Neural cell (in vitro differentiated cells): ENCODE measurements at regions not wholly inside any gene's neighbourhood (a gene's known extent, or its start where the extent isn't known, plus 50 kb on each side); places are given as distances from the start of the nearest gene placed in this dataset.

Experiments
- H2AFZ ChIP-seq: fragments of 200-600, 300-800 bp; sonication (generic), shearing (Covaris generic); 2 replicates; pipeline ENCODE4 v1.6.0; 2014; ENCODE audit warnings: low read depth, mild to moderate bottlenecking, antibody characterized with exemption, low read length, moderate library complexity
- H3F3A ChIP-seq: fragments of 200-600 bp; shearing (Covaris generic); 2 replicates; pipeline ENCODE4 v1.6.1; 2016; ENCODE audit warnings: mild to moderate bottlenecking, moderate library complexity, mixed read lengths, antibody characterized with exemption, low read length; ENCODE audit not compliant: insufficient read depth, poor library complexity, severe bottlenecking
- H3K27ac ChIP-seq: fragments of 200-600, 300-800 bp; sonication (generic), shearing (Covaris generic); 2 replicates; pipeline ENCODE4 v1.5.1; 2014; ENCODE audit warnings: mild to moderate bottlenecking, low read length, moderate library complexity
- H3K27me3 ChIP-seq: fragments of 300-800, 200-600 bp; sonication (generic), shearing (Covaris generic); 2 replicates; pipeline ENCODE4 v1.6.0; 2014; ENCODE audit warnings: mild to moderate bottlenecking, low read depth, low read length, moderate library complexity; ENCODE audit not compliant: insufficient read depth
- H3K36me3 ChIP-seq: fragments of 300-800, 200-600 bp; sonication (generic), shearing (Covaris generic); 2 replicates; pipeline ENCODE4 v1.5.1; 2014; ENCODE audit warnings: mild to moderate bottlenecking, antibody characterized with exemption, low read length, moderate library complexity; ENCODE audit not compliant: insufficient read depth
- H3K4me2 ChIP-seq: fragments of 300-800, 200-600 bp; sonication (generic), shearing (Covaris generic); 2 replicates; pipeline ENCODE4 v1.6.0; 2014; ENCODE audit warnings: mild to moderate bottlenecking, low read length
- H3K4me3 ChIP-seq: fragments of 300-800, 200-600 bp; sonication (generic), shearing (Covaris generic); 2 replicates; pipeline ENCODE4 v1.5.1; 2014; ENCODE audit warnings: mild to moderate bottlenecking, low read length, moderate library complexity
- H3K79me2 ChIP-seq: fragments of 200-600 bp; shearing (Covaris generic); replicated peaks from 2 replicates; pipeline ENCODE4 v1.6.0; 2014; ENCODE audit warnings: mild to moderate bottlenecking, low read length, moderate library complexity; ENCODE audit not compliant: insufficient read depth
- H3K9ac ChIP-seq: fragments of 300-800, 200-600 bp; sonication (generic), shearing (Covaris generic); 2 replicates; pipeline ENCODE4 v1.6.1; 2016; ENCODE audit warnings: mild to moderate bottlenecking, low read length, mixed read lengths
- H3K9me2 ChIP-seq: fragments of 200-600 bp; shearing (Covaris generic); 2 replicates; pipeline ENCODE4 v1.6.1; 2016; ENCODE audit warnings: mild to moderate bottlenecking, low read length, mixed read lengths; ENCODE audit not compliant: insufficient read depth
- H3K9me3 ChIP-seq: fragments of 200-600, 300-800 bp; sonication (generic), shearing (Covaris generic); 2 replicates; pipeline ENCODE4 v1.6.1; 2016; ENCODE audit warnings: mild to moderate bottlenecking, mixed run types, low read length, moderate library complexity, mixed read lengths
- H4K20me1 ChIP-seq: fragments of 200-600 bp; shearing (Covaris generic); 2 replicates; pipeline ENCODE4 v1.6.1; 2016; ENCODE audit warnings: mild to moderate bottlenecking, mixed run types; ENCODE audit not compliant: insufficient read depth
- CTCF ChIP-seq: fragments of 450-650 bp; IDR thresholded peaks from 2 replicates; pipeline ENCODE4 v1.5.1; 2014; ENCODE audit warnings: antibody characterized with exemption, mild to moderate bottlenecking, moderate library complexity; ENCODE audit not compliant: poor library complexity, severe bottlenecking
- EP300 ChIP-seq: fragments of 450-650 bp; conservative IDR thresholded peaks from 2 replicates; pipeline ENCODE4 v1.6.1; 2014; ENCODE audit warnings: antibody characterized with exemption, mild to moderate bottlenecking, moderate library complexity; ENCODE audit not compliant: poor library complexity, severe bottlenecking
- EZH2 ChIP-seq: fragments of 200-600, 300-800 bp; shearing (Covaris generic), sonication (generic); IDR thresholded peaks from 2 replicates; pipeline ENCODE4 v1.6.1; 2014; ENCODE audit warnings: antibody characterized with exemption, low read length, borderline replicate concordance, mild to moderate bottlenecking; ENCODE audit not compliant: insufficient read depth, poor library complexity, severe bottlenecking
- MXI1 ChIP-seq: fragments of 450-650 bp; conservative IDR thresholded peaks from 2 replicates; pipeline ENCODE4 v1.6.1; 2014; ENCODE audit warnings: antibody characterized with exemption, mild to moderate bottlenecking; ENCODE audit not compliant: poor library complexity, severe bottlenecking
- POLR2AphosphoS5 ChIP-seq: IDR thresholded peaks from 2 replicates; pipeline ENCODE4 v1.6.1; 2012
- RAD21 ChIP-seq: fragments of 450-650 bp; conservative IDR thresholded peaks from 2 replicates; pipeline ENCODE4 v1.6.1; 2014; ENCODE audit warnings: antibody characterized with exemption, mild to moderate bottlenecking, moderate library complexity
- REST ChIP-seq: IDR thresholded peaks from 2 replicates; pipeline ENCODE4 v1.6.1; 2012; ENCODE audit warnings: borderline replicate concordance
- SMC3 ChIP-seq: fragments of 450-650 bp; conservative IDR thresholded peaks from 2 replicates; pipeline ENCODE4 v1.6.1; 2014; ENCODE audit warnings: antibody characterized with exemption, mild to moderate bottlenecking, moderate library complexity; ENCODE audit not compliant: poor library complexity
- TAF1 ChIP-seq: IDR thresholded peaks from 2 replicates; pipeline ENCODE4 v1.6.1; 2012; ENCODE audit warnings: low read depth

GRCh38 chr2:55763721-55764120 lies 70.1 kb upstream of the PNPT1 start:
- H3K9me2 ChIP-seq, result no peaks in the 10 kb centered on the region
- no peak overlapping the region for H3K4me2 ChIP-seq
- no peaks in the 10 kb centered on the region for H3K27me3 ChIP-seq
- H3K36me3 ChIP-seq, result no peaks in the 10 kb centered on the region
- no peak overlapping the region for H2AFZ ChIP-seq
- H3K9ac ChIP-seq, result no peak overlapping the region
- H3K27ac ChIP-seq, result no peak overlapping the region
- no peak overlapping the region for H3K4me3 ChIP-seq
- no peaks in the 10 kb centered on the region for H4K20me1 ChIP-seq
- TF ChIP-seq CTCF, result no peak
- no peak for TF ChIP-seq EP300
- no peak for TF ChIP-seq SMC3
- no peak for TF ChIP-seq RAD21
- no peak for TF ChIP-seq EZH2
- H3K9me3 ChIP-seq, result no peaks in the 10 kb centered on the region
- H3F3A ChIP-seq, result no peaks in the 10 kb centered on the region
- H3K79me2 ChIP-seq, result no peaks in the 10 kb centered on the region

DNA sequence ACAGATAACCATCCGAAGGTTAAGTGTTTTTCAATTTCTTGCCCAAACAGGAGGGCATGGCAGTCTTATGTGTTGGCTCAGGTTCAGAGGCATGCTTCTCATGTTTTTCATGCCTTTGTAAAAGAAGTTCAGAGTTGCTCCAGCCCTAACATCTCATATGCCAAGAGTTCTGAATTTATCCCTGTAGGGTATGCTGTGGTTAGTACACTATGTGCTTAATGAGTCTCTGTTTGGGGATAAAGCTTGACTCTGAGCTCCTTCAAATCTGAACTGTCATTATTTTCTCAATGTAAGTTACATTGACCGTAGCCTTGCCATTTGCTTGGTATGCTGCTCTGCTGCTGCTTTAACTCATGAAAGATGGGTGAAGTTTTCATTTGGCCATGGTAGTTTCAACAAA lies 67.9 kb upstream of the PNPT1 start:
- Histone ChIP-seq H3K4me3 (no peak overlapping the region), H3K27ac (no peak overlapping the region), H3K4me2 (no peak overlapping the region), H3K9ac (no peak overlapping the region), H3F3A (no peaks in the 10 kb centered on the region), H3K9me3 (no peaks in the 10 kb centered on the region), H3K36me3 (no peaks in the 10 kb centered on the region), H2AFZ (no peak overlapping the region), H3K79me2 (no peaks in the 10 kb centered on the region), H4K20me1 (no peaks in the 10 kb centered on the region), H3K9me2 (no peaks in the 10 kb centered on the region), H3K27me3 (no peaks in the 10 kb centered on the region)
- TF ChIP-seq EP300 (no peak), REST (no peak), CTCF (no peak), POLR2AphosphoS5 (no peak), TAF1 (no peak), SMC3 (no peak), EZH2 (no peak), MXI1 (no peak), RAD21 (no peak)
